ENCODE measurements at regions not wholly inside any gene's neighbourhood (a gene's known extent, or its start where the extent isn't known, plus 50 kb on each side); places are given as distances from the start of the nearest gene placed in this dataset.

- no peaks in the 10 kb centered on the region for H3K4me1 ChIP-seq (ENCODE audit: low read length)
- H3K9me3 ChIP-seq (replicated peaks; ENCODE audit: insufficient read depth, low read length), result no peaks in the 10 kb centered on the region
- no peaks in the 10 kb centered on the region for H4K20me1 ChIP-seq (ENCODE audit: insufficient read depth, low read length)
- no peak overlapping the region for H2AFZ ChIP-seq (ENCODE audit: low read length)
- no peaks in the 10 kb centered on the region for H3F3A ChIP-seq (ENCODE audit: insufficient read depth, low read length)
- H3K9me2 ChIP-seq (replicated peaks; ENCODE audit: insufficient read depth, low read length), result no peaks in the 10 kb centered on the region
- no peaks in the 10 kb centered on the region for H3K27me3 ChIP-seq (replicated peaks; ENCODE audit: insufficient read depth, low read length)
- DNase-seq, result no peak
- H3K4me3 ChIP-seq (ENCODE audit: low read length), result no peak overlapping the region
- no peaks in the 10 kb centered on the region for H3K36me3 ChIP-seq (replicated peaks; ENCODE audit: insufficient read depth, low read length)
- no peak overlapping the region for H3K27ac ChIP-seq (ENCODE audit: low read length)
- no peak overlapping the region for H3K9ac ChIP-seq (ENCODE audit: low read length)
- H3K79me2 ChIP-seq (ENCODE audit: low read length), result no peaks in the 10 kb centered on the region
- TF ChIP-seq EZH2 (optimal IDR thresholded peaks at IDR 0.05; ENCODE audit: low read depth, low read length), result no peak
- no peak overlapping the region for H3K4me2 ChIP-seq (ENCODE audit: low read depth, low read length)
Observed at GRCh38 chr5:3837506-3837905, 241.9 kb downstream of the IRX1 start.

- H3K27me3 ChIP-seq (replicated peaks; ENCODE audit: insufficient read depth, low read length), result no peaks in the 10 kb centered on the region
- no peaks in the 10 kb centered on the region for H3K9me3 ChIP-seq (replicated peaks; ENCODE audit: insufficient read depth, low read length)
- no peak for DNase-seq
- H3K27ac ChIP-seq (ENCODE audit: low read length), result no peak overlapping the region
- H3K9ac ChIP-seq (ENCODE audit: low read length), result no peak overlapping the region
- TF ChIP-seq CTCF (IDR thresholded peaks at IDR 0.05; ENCODE audit: low read length), result no peak
- no peak for TF ChIP-seq EZH2 (optimal IDR thresholded peaks at IDR 0.05; ENCODE audit: low read depth, low read length)
- no peak for TF ChIP-seq EZH2phosphoT487 (IDR thresholded peaks at IDR 0.05; ENCODE audit: low read length)
- no peaks in the 10 kb centered on the region for H3K79me2 ChIP-seq (ENCODE audit: low read length)
- no peaks in the 10 kb centered on the region for H3K36me3 ChIP-seq (replicated peaks; ENCODE audit: insufficient read depth, low read length)
- H3K4me1 ChIP-seq (ENCODE audit: low read length), result no peaks in the 10 kb centered on the region
- H3F3A ChIP-seq (ENCODE audit: insufficient read depth, low read length), result no peaks in the 10 kb centered on the region
- no peaks in the 10 kb centered on the region for H4K20me1 ChIP-seq (ENCODE audit: insufficient read depth, low read length)
- no peak overlapping the region for H2AFZ ChIP-seq (ENCODE audit: low read length)
- no peak overlapping the region for H3K4me3 ChIP-seq (ENCODE audit: low read length)
- H3K4me2 ChIP-seq (ENCODE audit: low read depth, low read length), result no peak overlapping the region
- no peaks in the 10 kb centered on the region for H3K9me2 ChIP-seq (replicated peaks; ENCODE audit: insufficient read depth, low read length)
Observed at GRCh38 chr5:3839151-3839550, 243.5 kb downstream of the IRX1 start.

- no peak overlapping the region for H3K9ac ChIP-seq (ENCODE audit: low read length)
- no peaks in the 10 kb centered on the region for H3K27me3 ChIP-seq (replicated peaks; ENCODE audit: insufficient read depth, low read length)
- no peaks in the 10 kb centered on the region for H3F3A ChIP-seq (ENCODE audit: insufficient read depth, low read length)
- H3K4me1 ChIP-seq (ENCODE audit: low read length), result no peaks in the 10 kb centered on the region
- no peak for DNase-seq
- H3K9me2 ChIP-seq (replicated peaks; ENCODE audit: insufficient read depth, low read length), result no peaks in the 10 kb centered on the region
- no peak overlapping the region for H3K4me2 ChIP-seq (ENCODE audit: low read depth, low read length)
- H3K9me3 ChIP-seq (replicated peaks; ENCODE audit: insufficient read depth, low read length), result no peaks in the 10 kb centered on the region
- no peak overlapping the region for H3K4me3 ChIP-seq (ENCODE audit: low read length)
- H3K27ac ChIP-seq (ENCODE audit: low read length), result no peak overlapping the region
- H3K79me2 ChIP-seq (ENCODE audit: low read length), result no peaks in the 10 kb centered on the region
- H3K36me3 ChIP-seq (replicated peaks; ENCODE audit: insufficient read depth, low read length), result no peaks in the 10 kb centered on the region
- H2AFZ ChIP-seq (ENCODE audit: low read length), result no peak overlapping the region
- H4K20me1 ChIP-seq (ENCODE audit: insufficient read depth, low read length), result no peaks in the 10 kb centered on the region
- TF ChIP-seq EZH2phosphoT487 (IDR thresholded peaks at IDR 0.05; ENCODE audit: low read length), result no peak
- no peak for TF ChIP-seq EZH2 (optimal IDR thresholded peaks at IDR 0.05; ENCODE audit: low read depth, low read length)
- no peak for TF ChIP-seq CTCF (IDR thresholded peaks at IDR 0.05; ENCODE audit: low read length)
Observed at GRCh38 chr5:3842591-3842990, 247.0 kb downstream of the IRX1 start.

DNA sequence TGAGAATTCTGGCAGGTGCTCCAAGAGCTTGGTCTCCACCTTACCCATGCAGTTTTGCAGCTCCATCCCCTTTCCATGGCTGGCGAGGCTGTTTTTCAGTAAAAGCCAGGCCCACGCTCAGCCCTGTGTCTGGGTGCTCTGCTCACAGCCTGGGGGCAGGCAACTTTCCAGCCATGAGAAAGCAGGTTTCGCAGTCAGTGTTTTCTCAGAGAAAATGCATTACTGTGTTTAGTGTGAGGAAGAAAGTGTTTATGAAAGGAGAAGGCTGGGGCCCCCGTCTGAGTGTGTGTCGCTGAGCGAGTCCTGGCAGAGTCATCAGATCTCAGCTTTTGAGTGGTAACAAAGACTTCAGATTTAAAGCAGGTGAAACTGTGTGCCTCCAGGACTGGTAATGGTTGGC lies 248.1 kb downstream of the IRX1 start:
- Histone ChIP-seq H3K27me3 (replicated peaks; ENCODE audit: insufficient read depth, low read length) (no peaks in the 10 kb centered on the region), H3K4me3 (ENCODE audit: low read length) (no peak overlapping the region), H3K4me2 (ENCODE audit: low read depth, low read length) (no peak overlapping the region), H3K4me1 (ENCODE audit: low read length) (no peaks in the 10 kb centered on the region), H3K27ac (ENCODE audit: low read length) (no peak overlapping the region), H3K36me3 (replicated peaks; ENCODE audit: insufficient read depth, low read length) (no peaks in the 10 kb centered on the region), H3K9me3 (replicated peaks; ENCODE audit: insufficient read depth, low read length) (no peaks in the 10 kb centered on the region), H3K79me2 (ENCODE audit: low read length) (no peaks in the 10 kb centered on the region), H3K9me2 (replicated peaks; ENCODE audit: insufficient read depth, low read length) (no peaks in the 10 kb centered on the region), H2AFZ (ENCODE audit: low read length) (no peak overlapping the region), H4K20me1 (ENCODE audit: insufficient read depth, low read length) (no peaks in the 10 kb centered on the region), H3K9ac (ENCODE audit: low read length) (no peak overlapping the region), H3F3A (ENCODE audit: insufficient read depth, low read length) (no peaks in the 10 kb centered on the region)
- DNase-seq, result no peak
- TF ChIP-seq EZH2 (optimal IDR thresholded peaks at IDR 0.05; ENCODE audit: low read depth, low read length) (no peak), EZH2phosphoT487 (IDR thresholded peaks at IDR 0.05; ENCODE audit: low read length) (no peak), CTCF (IDR thresholded peaks at IDR 0.05; ENCODE audit: low read length) (no peak)

Measured in MM.1S (cell line).